B cell (primary cell): ENCODE measurements at regions not wholly inside any gene's neighbourhood (a gene's known extent, or its start where the extent isn't known, plus 50 kb on each side); places are given as distances from the start of the nearest gene placed in this dataset.

ENCODE experiments used
- CTCF ChIP-seq: fragments of 200-600 bp; IDR thresholded peaks from one replicate; pipeline ENCODE4 v1.8.0; 2022; ENCODE audit warnings: antibody characterized with exemption, mild to moderate bottlenecking
- EZH2 ChIP-seq: IDR thresholded peaks from 2 replicates; pipeline ENCODE4 v1.6.1; 2012; ENCODE audit warnings: borderline replicate concordance, low read depth, mild to moderate bottlenecking, moderate library complexity, low read length; ENCODE audit not compliant: insufficient read depth, poor library complexity, severe bottlenecking

DNA sequence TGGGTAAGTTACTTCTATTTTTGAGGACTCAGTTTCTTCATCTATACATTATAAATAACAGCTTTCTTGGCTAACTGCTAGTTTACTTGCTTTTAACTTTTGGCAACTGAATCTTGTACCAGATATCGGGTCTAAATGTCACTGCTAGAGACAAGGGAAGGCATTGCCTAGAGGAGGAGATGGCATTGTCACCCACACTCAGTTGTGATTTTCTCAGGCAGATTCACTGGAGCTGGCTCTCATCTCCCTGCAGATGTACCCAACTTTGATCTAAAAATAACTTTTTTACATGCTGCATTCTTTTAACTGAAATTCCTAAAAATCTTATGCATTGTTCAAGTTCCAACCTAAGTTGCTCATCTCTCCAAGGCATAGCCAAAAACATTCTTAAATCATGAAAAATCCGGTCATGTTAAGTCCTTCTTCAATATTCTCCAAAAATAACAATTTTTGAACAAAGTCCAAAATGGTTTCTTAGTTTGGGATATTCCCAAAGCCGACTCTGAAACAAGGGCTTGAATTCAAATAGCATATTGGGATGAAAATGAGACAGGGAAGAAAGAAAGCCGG is 469.0 kb upstream of the BOD1L1 start:
- no peak for TF ChIP-seq CTCF
- TF ChIP-seq EZH2 = no peak
